ENCODE measurements at regions not wholly inside any gene's neighbourhood (a gene's known extent, or its start where the extent isn't known, plus 50 kb on each side); places are given as distances from the start of the nearest gene placed in this dataset.

- TF ChIP-seq CTCF (IDR thresholded peaks at IDR 0.05): no peak
- Mint-ChIP-seq H3K9me3 (peaks cover 0 to 9% (median 2%) of the 10 kb centered on the region in 7 donors), H3K4me3 (no peak overlapping the region), H3K27ac (no peak overlapping the region), H3K27me3 (ENCODE audit: low read depth in 3 of 3) (no peaks in the 10 kb centered on the region), H3K4me1 (no peaks in the 10 kb centered on the region), H3K36me3 (no peaks in the 10 kb centered on the region)
- Histone ChIP-seq H3K4me3 (replicated peaks in 1 of 3; ENCODE audit: low read depth in 2 of 3, low read length in 3 of 3) (no peak overlapping the region), H3K27me3 (ENCODE audit: control insufficient read depth in 2 of 2, insufficient read depth in 2 of 2, low read length in 2 of 2) (no peaks in the 10 kb centered on the region), H4K20me1 (ENCODE audit: insufficient read depth, low read length) (no peaks in the 10 kb centered on the region), H3K9ac (ENCODE audit: insufficient read depth, low read length, poor library complexity, severe bottlenecking) (no peak overlapping the region), H3K9me3 (replicated peaks in 1 of 2; ENCODE audit: control insufficient read depth in 1 of 2, insufficient read depth in 1 of 2, low read length in 2 of 2) (no peaks in the 10 kb centered on the region), H2AFZ (ENCODE audit: insufficient read depth, low read depth, low read length, poor library complexity, severe bottlenecking) (no peak overlapping the region), H3K79me2 (ENCODE audit: insufficient read depth, low read length) (no peaks in the 10 kb centered on the region), H3K4me1 (ENCODE audit: control insufficient read depth in 1 of 2, insufficient read depth in 2 of 2, low read length in 2 of 2) (no peaks in the 10 kb centered on the region), H3K4me2 (replicated peaks; ENCODE audit: extremely low read depth, low read length, poor library complexity, severe bottlenecking) (no peak overlapping the region), H3K36me3 (replicated peaks in 1 of 2; ENCODE audit: control insufficient read depth in 1 of 2, insufficient read depth in 2 of 2, low read length in 2 of 2) (no peaks in the 10 kb centered on the region), H3K27ac (ENCODE audit: low read depth in 1 of 2, low read length in 2 of 2) (no peak overlapping the region)
- intact Hi-C loops (cut with micrococcal nuclease): no loop called here
- WGBS (ENCODE audit: insufficient coverage): no CpG with 5 or more reads among the region's 3 CpGs
- DNase-seq: no peak
These were observed 365.4 kb downstream of the LTN1 start for GRCh38 chr21:28627261-28627660.

GRCh38 chr21:28624626-28625025 lies 368.1 kb downstream of the LTN1 start:
- DNase-seq: no peak
- H3K4me1 Mint-ChIP-seq: no peaks in the 10 kb centered on the region

More at GRCh38 chr21:28624626-28625025, 368.1 kb downstream of the LTN1 start:
- no CpG with 5 or more reads among the region's 1 CpG for WGBS (ENCODE audit: insufficient coverage)
- Mint-ChIP-seq H3K9me3 (peaks cover 5 to 21% (median 10%) of the 10 kb centered on the region in 7 donors), H3K27ac (no peak overlapping the region), H3K27me3 (ENCODE audit: low read depth in 3 of 3) (no peaks in the 10 kb centered on the region), H3K36me3 (no peaks in the 10 kb centered on the region), H3K4me3 (no peak overlapping the region)
- H3K4me1 ChIP-seq (ENCODE audit: control insufficient read depth in 1 of 2, insufficient read depth in 2 of 2, low read length in 2 of 2): no peaks in the 10 kb centered on the region
- intact Hi-C loops (cut with micrococcal nuclease): no loop called here
- H3K4me3 ChIP-seq (replicated peaks in 1 of 3; ENCODE audit: low read depth in 2 of 3, low read length in 3 of 3): no peak overlapping the region
- H3K9ac ChIP-seq (ENCODE audit: insufficient read depth, low read length, poor library complexity, severe bottlenecking): no peak overlapping the region
- no peaks in the 10 kb centered on the region for H3K9me3 ChIP-seq (replicated peaks in 1 of 2; ENCODE audit: control insufficient read depth in 1 of 2, insufficient read depth in 1 of 2, low read length in 2 of 2)
- no peaks in the 10 kb centered on the region for H4K20me1 ChIP-seq (ENCODE audit: insufficient read depth, low read length)
- no peaks in the 10 kb centered on the region for H3K79me2 ChIP-seq (ENCODE audit: insufficient read depth, low read length)
- no peak overlapping the region for H2AFZ ChIP-seq (ENCODE audit: insufficient read depth, low read depth, low read length, poor library complexity, severe bottlenecking)
- no peak overlapping the region for H3K4me2 ChIP-seq (replicated peaks; ENCODE audit: extremely low read depth, low read length, poor library complexity, severe bottlenecking)
- no peaks in the 10 kb centered on the region for H3K27me3 ChIP-seq (ENCODE audit: control insufficient read depth in 2 of 2, insufficient read depth in 2 of 2, low read length in 2 of 2)
- no peak for TF ChIP-seq CTCF (IDR thresholded peaks at IDR 0.05)
- H3K27ac ChIP-seq (ENCODE audit: low read depth in 1 of 2, low read length in 2 of 2): no peak overlapping the region
- no peaks in the 10 kb centered on the region for H3K36me3 ChIP-seq (replicated peaks in 1 of 2; ENCODE audit: control insufficient read depth in 1 of 2, insufficient read depth in 2 of 2, low read length in 2 of 2)
